ENCODE measurements at regions not wholly inside any gene's neighbourhood (a gene's known extent, or its start where the extent isn't known, plus 50 kb on each side); places are given as distances from the start of the nearest gene placed in this dataset.

- Mint-ChIP-seq H3K4me3 (no peak overlapping the region), H3K27me3 (ENCODE audit: insufficient read depth) (no peaks in the 10 kb centered on the region), H3K9me3 (peaks cover 40% of the 10 kb centered on the region), H3K27ac (no peak overlapping the region), H3K4me1 (ENCODE audit: low read depth) (no peaks in the 10 kb centered on the region), H3K36me3 (ENCODE audit: low read depth) (no peaks in the 10 kb centered on the region)
- TF ChIP-seq CTCF (IDR thresholded peaks at IDR 0.05): no peak
- DNase-seq: no peak
Observed at GRCh38 chr12:83390186-83390585, 703.5 kb downstream of the TMTC2 start.

- no peak for TF ChIP-seq CTCF (IDR thresholded peaks at IDR 0.05)
- no peak for DNase-seq
- Mint-ChIP-seq H3K36me3 (ENCODE audit: low read depth) (no peaks in the 10 kb centered on the region), H3K27me3 (ENCODE audit: insufficient read depth) (no peaks in the 10 kb centered on the region), H3K4me3 (no peak overlapping the region), H3K4me1 (ENCODE audit: low read depth) (no peaks in the 10 kb centered on the region), H3K9me3 (peaks cover 40% of the 10 kb centered on the region), H3K27ac (no peak overlapping the region)
Observed at GRCh38 chr12:83389237-83389996, 702.7 kb downstream of the TMTC2 start.

- Mint-ChIP-seq H3K27me3 (ENCODE audit: insufficient read depth) (no peaks in the 10 kb centered on the region), H3K4me1 (ENCODE audit: low read depth) (no peaks in the 10 kb centered on the region), H3K4me3 (no peak overlapping the region), H3K27ac (no peak overlapping the region), H3K36me3 (ENCODE audit: low read depth) (no peaks in the 10 kb centered on the region), H3K9me3 (peaks cover 40% of the 10 kb centered on the region)
- no peak for TF ChIP-seq CTCF (IDR thresholded peaks at IDR 0.05)
- DNase-seq: no peak
Observed at GRCh38 chr12:83388551-83388950, 701.8 kb downstream of the TMTC2 start.

GRCh38 chr12:83386527-83387264 lies 700.0 kb downstream of the TMTC2 start:
- no peak for TF ChIP-seq CTCF (IDR thresholded peaks at IDR 0.05)
- Mint-ChIP-seq H3K27me3 (ENCODE audit: insufficient read depth) (no peaks in the 10 kb centered on the region), H3K27ac (no peak overlapping the region), H3K4me1 (ENCODE audit: low read depth) (no peaks in the 10 kb centered on the region), H3K4me3 (no peak overlapping the region), H3K9me3 (peaks cover 47% of the 10 kb centered on the region), H3K36me3 (ENCODE audit: low read depth) (no peaks in the 10 kb centered on the region)
- no peak for DNase-seq

- TF ChIP-seq CTCF (IDR thresholded peaks at IDR 0.05): no peak
- no peaks in the 10 kb centered on the region for H3K27me3 Mint-ChIP-seq (ENCODE audit: insufficient read depth)
- H3K4me3 Mint-ChIP-seq: no peak overlapping the region
- H3K36me3 Mint-ChIP-seq (ENCODE audit: low read depth): no peaks in the 10 kb centered on the region; the same call in 1 of the 2 replicates
- H3K4me1 Mint-ChIP-seq (ENCODE audit: low read depth): no peaks in the 10 kb centered on the region
- H3K9me3 Mint-ChIP-seq: peaks cover 80% of the 10 kb centered on the region
- H3K27ac Mint-ChIP-seq: no peak overlapping the region
- DNase-seq: no peak
Observed at GRCh38 chr12:83378186-83378727, 691.6 kb downstream of the TMTC2 start.

Data from HFFc6 (cell line).